Parathyroid adenoma (tissue), 2 donors: ENCODE measurements at regions not wholly inside any gene's neighbourhood (a gene's known extent, or its start where the extent isn't known, plus 50 kb on each side); places are given as distances from the start of the nearest gene placed in this dataset.

Experiments
- H2AFZ ChIP-seq: fragments of 300-600 bp; sonication (generic); one replicate; pipeline ENCODE4 v1.7.0; 2017; ENCODE audit warnings: antibody characterized with exemption, mild to moderate bottlenecking
- H3K27ac ChIP-seq: fragments of 300-600 bp; sonication (generic); one replicate; pipeline ENCODE4 v1.7.0; 2017
- H3K27me3 ChIP-seq: fragments of 300-600 bp; sonication (generic); one replicate; pipeline ENCODE4 v1.7.0; 2017; ENCODE audit warnings: low read length; ENCODE audit not compliant: control insufficient read depth, insufficient read depth
- H3K36me3 ChIP-seq: fragments of 300-600 bp; sonication (generic); one replicate; pipeline ENCODE4 v1.7.0; 2017; ENCODE audit warnings: low read length; ENCODE audit not compliant: control insufficient read depth, insufficient read depth
- H3K4me1 ChIP-seq: fragments of 300-600 bp; sonication (generic); one replicate; pipeline ENCODE4 v1.7.0; 2017; ENCODE audit warnings: control low read depth
- H3K4me2 ChIP-seq: fragments of 300-600 bp; sonication (generic); one replicate; pipeline ENCODE4 v1.7.0; 2017; ENCODE audit warnings: low read length
- H3K4me3 ChIP-seq: fragments of 300-600 bp; sonication (generic); one replicate; pipeline ENCODE4 v1.7.0; 2017; ENCODE audit warnings: low read depth, low read length
- H3K79me2 ChIP-seq: fragments of 300-600 bp; sonication (generic); one replicate; pipeline ENCODE4 v1.7.0; 2017; ENCODE audit warnings: control low read depth
- H3K9ac ChIP-seq: fragments of 300-600 bp; sonication (generic); one replicate; pipeline ENCODE4 v1.7.0; 2017; ENCODE audit warnings: mild to moderate bottlenecking
- H3K9me3 ChIP-seq: fragments of 300-600 bp; sonication (generic); one replicate; pipeline ENCODE4 v1.7.0; 2017; ENCODE audit warnings: low read length; ENCODE audit not compliant: control insufficient read depth
- CTCF ChIP-seq: fragments of 300-600 bp; sonication (generic); IDR thresholded peaks from one replicate; pipeline ENCODE4 v1.7.0; 2017; ENCODE audit warnings: antibody characterized with exemption, mild to moderate bottlenecking
- donor health status: primary hyperparathyroidism.

- Histone ChIP-seq H2AFZ (no peak overlapping the region), H3K27me3 (no peaks in the 10 kb centered on the region), H3K9ac (no peak overlapping the region), H3K4me3 (no peak overlapping the region), H3K79me2 (no peaks in the 10 kb centered on the region), H3K4me2 (no peak overlapping the region), H3K36me3 (no peaks in the 10 kb centered on the region), H3K27ac (no peak overlapping the region), H3K4me1 (no peaks in the 10 kb centered on the region), H3K9me3 (no peaks in the 10 kb centered on the region)
- no peak for TF ChIP-seq CTCF
Observed at GRCh38 chr4:10343656-10344055, 113.6 kb downstream of the ZNF518B start.

GRCh38 chr4:10342866-10343265 lies 114.4 kb downstream of the ZNF518B start:
- H3K4me1 ChIP-seq: no peaks in the 10 kb centered on the region
- H3K4me2 ChIP-seq: no peak overlapping the region
- no peak overlapping the region for H3K4me3 ChIP-seq
- H3K9me3 ChIP-seq: no peaks in the 10 kb centered on the region
- TF ChIP-seq CTCF: no peak
- no peaks in the 10 kb centered on the region for H3K27me3 ChIP-seq
- H3K79me2 ChIP-seq: no peaks in the 10 kb centered on the region
- no peaks in the 10 kb centered on the region for H3K36me3 ChIP-seq
- H2AFZ ChIP-seq: no peak overlapping the region
- no peak overlapping the region for H3K9ac ChIP-seq
- no peak overlapping the region for H3K27ac ChIP-seq

DNA sequence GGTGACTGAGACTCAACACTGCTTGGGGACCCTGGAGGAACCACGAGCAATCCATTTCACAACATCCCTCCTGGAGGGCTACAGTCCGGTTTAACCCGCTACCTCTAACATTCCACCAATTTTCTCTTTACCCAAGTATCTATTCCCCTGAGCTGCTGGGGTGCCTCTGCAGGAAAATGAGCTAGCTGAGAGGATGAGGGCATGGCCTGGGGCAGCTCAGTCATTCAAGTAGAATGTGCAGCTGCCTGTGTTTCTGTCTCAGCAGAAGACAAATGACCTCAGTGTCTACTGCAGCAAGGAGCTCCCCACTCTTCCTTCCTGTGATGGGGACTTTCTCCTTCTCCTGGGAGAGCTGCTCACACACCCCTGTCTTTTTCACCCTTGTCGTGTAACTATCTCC lies 120.8 kb downstream of the ZNF518B start:
- TF ChIP-seq CTCF: no peak
- no peak overlapping the region for H2AFZ ChIP-seq
- H3K4me3 ChIP-seq: no peak overlapping the region
- no peak overlapping the region for H3K9ac ChIP-seq
- H3K27ac ChIP-seq: no peak overlapping the region
- H3K27me3 ChIP-seq: no peaks in the 10 kb centered on the region
- H3K79me2 ChIP-seq: no peaks in the 10 kb centered on the region
- no peak overlapping the region for H3K4me2 ChIP-seq
- no peaks in the 10 kb centered on the region for H3K4me1 ChIP-seq
- H3K36me3 ChIP-seq: no peaks in the 10 kb centered on the region
- no peaks in the 10 kb centered on the region for H3K9me3 ChIP-seq

GRCh38 chr4:10335050-10335449 lies 122.2 kb downstream of the ZNF518B start:
- no peaks in the 10 kb centered on the region for H3K79me2 ChIP-seq
- H3K27ac ChIP-seq: no peak overlapping the region
- no peak overlapping the region for H2AFZ ChIP-seq
- no peaks in the 10 kb centered on the region for H3K36me3 ChIP-seq
- no peak for TF ChIP-seq CTCF
- H3K4me3 ChIP-seq: no peak overlapping the region
- H3K9me3 ChIP-seq: no peaks in the 10 kb centered on the region
- H3K27me3 ChIP-seq: no peaks in the 10 kb centered on the region
- H3K9ac ChIP-seq: no peak overlapping the region
- no peaks in the 10 kb centered on the region for H3K4me1 ChIP-seq
- no peak overlapping the region for H3K4me2 ChIP-seq

DNA sequence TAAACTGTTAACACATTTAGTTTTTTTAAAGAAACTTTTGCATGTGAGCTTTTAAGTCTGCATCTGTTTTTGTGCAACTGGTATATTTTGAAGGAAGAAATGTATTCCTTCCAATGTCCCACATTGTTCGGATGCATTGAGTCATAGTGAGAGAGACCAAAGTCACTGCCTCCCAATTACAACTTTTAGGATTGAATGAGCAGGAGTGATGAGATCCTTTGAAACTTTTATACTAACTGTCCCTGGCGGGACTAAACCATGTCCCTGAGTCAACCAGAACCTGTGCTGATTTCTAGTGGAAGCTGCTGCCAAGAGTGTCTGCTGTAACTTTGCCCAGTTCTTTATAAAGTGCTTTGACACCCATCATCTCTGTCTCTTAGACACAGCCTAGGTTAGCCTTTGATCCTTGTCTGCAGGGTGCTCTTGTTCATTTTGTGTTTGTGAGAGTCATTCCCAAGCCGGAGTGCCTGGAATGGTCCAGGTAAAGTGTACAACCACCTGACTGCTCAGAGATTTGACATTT lies 122.7 kb downstream of the ZNF518B start:
- H3K4me3 ChIP-seq: no peak overlapping the region
- no peaks in the 10 kb centered on the region for H3K9me3 ChIP-seq
- no peak overlapping the region for H3K9ac ChIP-seq
- no peak overlapping the region for H3K4me2 ChIP-seq
- no peak for TF ChIP-seq CTCF
- H2AFZ ChIP-seq: no peak overlapping the region
- H3K27me3 ChIP-seq: no peaks in the 10 kb centered on the region
- no peaks in the 10 kb centered on the region for H3K4me1 ChIP-seq
- no peaks in the 10 kb centered on the region for H3K79me2 ChIP-seq
- no peak overlapping the region for H3K27ac ChIP-seq
- H3K36me3 ChIP-seq: no peaks in the 10 kb centered on the region
